ENCODE measurements at regions not wholly inside any gene's neighbourhood (a gene's known extent, or its start where the extent isn't known, plus 50 kb on each side); places are given as distances from the start of the nearest gene placed in this dataset.

GRCh38 chr18:40754477-40754876, 1200.6 kb upstream of the PIK3C3 start:
- no peaks in the 10 kb centered on the region for H3K27me3 Mint-ChIP-seq
- H3K27ac Mint-ChIP-seq: no peak overlapping the region
- no peaks in the 10 kb centered on the region for H3K9me3 ChIP-seq
- DNase-seq (no peak), ATAC-seq (replicated peaks in 1 of 4) (no peak)
- no peaks in the 10 kb centered on the region for H3K4me1 ChIP-seq (ENCODE audit: control insufficient read depth in 1 of 2, extremely low read depth in 1 of 2, insufficient read depth in 2 of 2, low read length in 2 of 2)
- no peaks in the 10 kb centered on the region for H3K36me3 Mint-ChIP-seq
- CTCF ChIA-PET: no interaction called here
- H3K27ac ChIP-seq (ENCODE audit: low read length): no peak overlapping the region
- no peaks in the 10 kb centered on the region for H3K36me3 ChIP-seq (ENCODE audit: control insufficient read depth in 2 of 2, extremely low read depth in 1 of 2, insufficient read depth in 1 of 2, low read length in 1 of 2)
- POLR2A ChIA-PET: no interaction called here
- WGBS (ENCODE audit: insufficient coverage): no CpG with 5 or more reads among the region's 1 CpG
- no peak overlapping the region for H3K4me3 Mint-ChIP-seq
- peaks cover 18 to 28% (median 27%) of the 10 kb centered on the region in 3 donors for H3K9me3 Mint-ChIP-seq
- no peak overlapping the region for H3K4me3 ChIP-seq (ENCODE audit: control insufficient read depth in 1 of 2, extremely low read depth in 1 of 2, low read length in 1 of 2)
- no peaks in the 10 kb centered on the region for H3K4me1 Mint-ChIP-seq
- no peaks in the 10 kb centered on the region for H3K27me3 ChIP-seq (replicated peaks in 1 of 2; ENCODE audit: control insufficient read depth in 2 of 2, extremely low read depth in 1 of 2, insufficient read depth in 2 of 2, low read length in 1 of 2)

- DNase-seq (no peak), ATAC-seq (replicated peaks in 1 of 4) (no peak)
- POLR2A ChIA-PET: no interaction called here
- Mint-ChIP-seq H3K36me3 (no peaks in the 10 kb centered on the region), H3K4me1 (no peaks in the 10 kb centered on the region), H3K27ac (no peak overlapping the region), H3K27me3 (no peaks in the 10 kb centered on the region), H3K4me3 (no peak overlapping the region), H3K9me3 (peaks cover 19 to 25% (median 19%) of the 10 kb centered on the region in 3 donors)
- CTCF ChIA-PET: no interaction called here
- H3K4me3 ChIP-seq (ENCODE audit: control insufficient read depth in 1 of 2, extremely low read depth in 1 of 2, low read length in 1 of 2): no peak overlapping the region
- 100% methylated on average over 2 of the region's 4 CpGs for WGBS (ENCODE audit: insufficient coverage)
- H3K27ac ChIP-seq (ENCODE audit: low read length): no peak overlapping the region
- H3K4me1 ChIP-seq (ENCODE audit: control insufficient read depth in 1 of 2, extremely low read depth in 1 of 2, insufficient read depth in 2 of 2, low read length in 2 of 2): no peaks in the 10 kb centered on the region
- no peaks in the 10 kb centered on the region for H3K27me3 ChIP-seq (replicated peaks in 1 of 2; ENCODE audit: control insufficient read depth in 2 of 2, extremely low read depth in 1 of 2, insufficient read depth in 2 of 2, low read length in 1 of 2)
- H3K9me3 ChIP-seq: no peaks in the 10 kb centered on the region
- H3K36me3 ChIP-seq (ENCODE audit: control insufficient read depth in 2 of 2, extremely low read depth in 1 of 2, insufficient read depth in 1 of 2, low read length in 1 of 2): no peaks in the 10 kb centered on the region
These were observed 1202.7 kb upstream of the PIK3C3 start for GRCh38 chr18:40752316-40752715.

GRCh38 chr18:40751186-40751585, 1203.8 kb upstream of the PIK3C3 start:
- Mint-ChIP-seq H3K27me3 (no peaks in the 10 kb centered on the region), H3K9me3 (peaks cover 22 to 31% (median 23%) of the 10 kb centered on the region in 3 donors), H3K27ac (no peak overlapping the region), H3K4me3 (no peak overlapping the region), H3K4me1 (no peaks in the 10 kb centered on the region), H3K36me3 (no peaks in the 10 kb centered on the region)
- no peak overlapping the region for H3K27ac ChIP-seq (ENCODE audit: low read length)
- no peak overlapping the region for H3K4me3 ChIP-seq (ENCODE audit: control insufficient read depth in 1 of 2, extremely low read depth in 1 of 2, low read length in 1 of 2)
- no peaks in the 10 kb centered on the region for H3K36me3 ChIP-seq (ENCODE audit: control insufficient read depth in 2 of 2, extremely low read depth in 1 of 2, insufficient read depth in 1 of 2, low read length in 1 of 2)
- CTCF ChIA-PET: no interaction called here
- H3K27me3 ChIP-seq (replicated peaks in 1 of 2; ENCODE audit: control insufficient read depth in 2 of 2, extremely low read depth in 1 of 2, insufficient read depth in 2 of 2, low read length in 1 of 2): no peaks in the 10 kb centered on the region
- no peaks in the 10 kb centered on the region for H3K9me3 ChIP-seq
- POLR2A ChIA-PET: no interaction called here
- WGBS (ENCODE audit: insufficient coverage): no CpG with 5 or more reads among the region's 2 CpGs
- H3K4me1 ChIP-seq (ENCODE audit: control insufficient read depth in 1 of 2, extremely low read depth in 1 of 2, insufficient read depth in 2 of 2, low read length in 2 of 2): no peaks in the 10 kb centered on the region
- ATAC-seq (replicated peaks in 1 of 4) (no peak), DNase-seq (no peak)

- ATAC-seq (replicated peaks in 1 of 4): no peak
- Histone ChIP-seq H3K9me3 (peaks cover 4% of the 10 kb centered on the region), H3K27ac (ENCODE audit: low read length) (no peak overlapping the region), H3K4me3 (ENCODE audit: control insufficient read depth in 1 of 2, extremely low read depth in 1 of 2, low read length in 1 of 2) (no peak overlapping the region), H3K36me3 (ENCODE audit: control insufficient read depth in 2 of 2, extremely low read depth in 1 of 2, insufficient read depth in 1 of 2, low read length in 1 of 2) (no peaks in the 10 kb centered on the region), H3K4me1 (ENCODE audit: control insufficient read depth in 1 of 2, extremely low read depth in 1 of 2, insufficient read depth in 2 of 2, low read length in 2 of 2) (no peaks in the 10 kb centered on the region), H3K27me3 (replicated peaks in 1 of 2; ENCODE audit: control insufficient read depth in 2 of 2, extremely low read depth in 1 of 2, insufficient read depth in 2 of 2, low read length in 1 of 2) (no peaks in the 10 kb centered on the region)
- no peak for DNase-seq
- Mint-ChIP-seq H3K9me3 (peaks cover 18 to 32% (median 19%) of the 10 kb centered on the region in 3 donors), H3K36me3 (no peaks in the 10 kb centered on the region), H3K27me3 (no peaks in the 10 kb centered on the region), H3K4me3 (no peak overlapping the region), H3K4me1 (no peaks in the 10 kb centered on the region), H3K27ac (no peak overlapping the region)
- ChIA-PET POLR2A (no interaction called here), CTCF (no interaction called here)
- WGBS (ENCODE audit: insufficient coverage): 33% methylated on average over 1 of the region's 1 CpG
These were observed 1216.0 kb upstream of the PIK3C3 start for GRCh38 chr18:40739029-40739428.

- Histone ChIP-seq H3K9me3 (peaks cover 4% of the 10 kb centered on the region), H3K27ac (ENCODE audit: low read length) (no peak overlapping the region), H3K36me3 (ENCODE audit: control insufficient read depth in 2 of 2, extremely low read depth in 1 of 2, insufficient read depth in 1 of 2, low read length in 1 of 2) (no peaks in the 10 kb centered on the region), H3K27me3 (replicated peaks in 1 of 2; ENCODE audit: control insufficient read depth in 2 of 2, extremely low read depth in 1 of 2, insufficient read depth in 2 of 2, low read length in 1 of 2) (no peaks in the 10 kb centered on the region), H3K4me1 (ENCODE audit: control insufficient read depth in 1 of 2, extremely low read depth in 1 of 2, insufficient read depth in 2 of 2, low read length in 2 of 2) (no peaks in the 10 kb centered on the region), H3K4me3 (ENCODE audit: control insufficient read depth in 1 of 2, extremely low read depth in 1 of 2, low read length in 1 of 2) (no peak overlapping the region)
- Mint-ChIP-seq H3K27me3 (no peaks in the 10 kb centered on the region), H3K4me3 (no peak overlapping the region), H3K27ac (no peak overlapping the region), H3K36me3 (no peaks in the 10 kb centered on the region), H3K9me3 (peaks cover 18 to 32% (median 19%) of the 10 kb centered on the region in 3 donors), H3K4me1 (no peaks in the 10 kb centered on the region)
- ChIA-PET POLR2A (no interaction called here), CTCF (no interaction called here)
- ATAC-seq (replicated peaks in 1 of 4) (no peak), DNase-seq (no peak)
- WGBS (ENCODE audit: insufficient coverage): 60% methylated on average over 1 of the region's 4 CpGs
These were observed 1216.6 kb upstream of the PIK3C3 start for GRCh38 chr18:40738321-40738880.

GRCh38 chr18:40708726-40709125, 1246.3 kb upstream of the PIK3C3 start:
- Histone ChIP-seq H3K36me3 (ENCODE audit: control insufficient read depth in 2 of 2, extremely low read depth in 1 of 2, insufficient read depth in 1 of 2, low read length in 1 of 2) (no peaks in the 10 kb centered on the region), H3K27ac (ENCODE audit: low read length) (no peak overlapping the region), H3K27me3 (replicated peaks in 1 of 2; ENCODE audit: control insufficient read depth in 2 of 2, extremely low read depth in 1 of 2, insufficient read depth in 2 of 2, low read length in 1 of 2) (no peaks in the 10 kb centered on the region), H3K4me1 (ENCODE audit: control insufficient read depth in 1 of 2, extremely low read depth in 1 of 2, insufficient read depth in 2 of 2, low read length in 2 of 2) (no peaks in the 10 kb centered on the region), H3K4me3 (ENCODE audit: control insufficient read depth in 1 of 2, extremely low read depth in 1 of 2, low read length in 1 of 2) (no peak overlapping the region), H3K9me3 (no peaks in the 10 kb centered on the region)
- Mint-ChIP-seq H3K27ac (no peak overlapping the region), H3K4me3 (no peak overlapping the region), H3K27me3 (no peaks in the 10 kb centered on the region), H3K4me1 (no peaks in the 10 kb centered on the region), H3K36me3 (no peaks in the 10 kb centered on the region), H3K9me3 (peaks cover 7 to 32% (median 29%) of the 10 kb centered on the region in 3 donors)
- ATAC-seq (replicated peaks in 1 of 4): no peak
- POLR2A ChIA-PET: no interaction called here
- CTCF ChIA-PET: no interaction called here
- no peak for DNase-seq

- ChIA-PET CTCF (interaction anchor here in 1 of 2 donors (0.7 kb wide), 1 partner anchor 16 kb away, joined by 3 read pairs; no protein-coding TSS in a partner anchor), POLR2A (no interaction called here)
- no peaks in the 10 kb centered on the region for H3K9me3 ChIP-seq
- no peaks in the 10 kb centered on the region for H3K27me3 ChIP-seq (replicated peaks in 1 of 2; ENCODE audit: control insufficient read depth in 2 of 2, extremely low read depth in 1 of 2, insufficient read depth in 2 of 2, low read length in 1 of 2)
- Mint-ChIP-seq H3K9me3 (peaks cover 3 to 29% (median 27%) of the 10 kb centered on the region in 3 donors), H3K27me3 (no peaks in the 10 kb centered on the region), H3K27ac (no peak overlapping the region), H3K36me3 (no peaks in the 10 kb centered on the region), H3K4me1 (no peaks in the 10 kb centered on the region), H3K4me3 (no peak overlapping the region)
- H3K36me3 ChIP-seq (ENCODE audit: control insufficient read depth in 2 of 2, extremely low read depth in 1 of 2, insufficient read depth in 1 of 2, low read length in 1 of 2): no peaks in the 10 kb centered on the region
- WGBS (ENCODE audit: insufficient coverage): no CpG with 5 or more reads among the region's 1 CpG
- DNase-seq: no peak
- no peak for ATAC-seq (replicated peaks in 1 of 4)
- H3K4me1 ChIP-seq (ENCODE audit: control insufficient read depth in 1 of 2, extremely low read depth in 1 of 2, insufficient read depth in 2 of 2, low read length in 2 of 2): no peaks in the 10 kb centered on the region
- no peak overlapping the region for H3K27ac ChIP-seq (ENCODE audit: low read length)
- H3K4me3 ChIP-seq (ENCODE audit: control insufficient read depth in 1 of 2, extremely low read depth in 1 of 2, low read length in 1 of 2): no peak overlapping the region
These were observed 1247.2 kb upstream of the PIK3C3 start for GRCh38 chr18:40707797-40708196.

Data from T-cell (primary cell).